Hepatocyte (in vitro differentiated cells): ENCODE measurements at regions not wholly inside any gene's neighbourhood (a gene's known extent, or its start where the extent isn't known, plus 50 kb on each side); places are given as distances from the start of the nearest gene placed in this dataset.
A peak's percentile ranks its signal among the peaks of the same experiment; 100 is the strongest.
"Not testable (repeated sequence)": the region's sequence is repeated elsewhere in the genome, so short reads cannot be mapped to it uniquely, and the experiment has no call there.

Experiments
- DNase-seq: peaks from one replicate; pipeline ENCODE4 v3.0.0-alpha.2; 2016; ENCODE audit warnings: low spot score
- H2AFZ ChIP-seq: fragments of 200-600 bp; sonication (generic); 2 replicates; pipeline ENCODE4 v1.6.0; 2016; ENCODE audit warnings: antibody characterized with exemption, mild to moderate bottlenecking
- H3K27ac ChIP-seq: fragments of 200-600 bp; sonication (generic); 2 replicates; pipeline ENCODE4 v1.5.1; 2016; ENCODE audit warnings: mild to moderate bottlenecking
- H3K27me3 ChIP-seq: fragments of 200-600 bp; sonication (generic); 2 replicates; pipeline ENCODE4 v1.6.1; 2016
- H3K36me3 ChIP-seq: fragments of 200-600 bp; sonication (generic); replicated peaks from 2 replicates; pipeline ENCODE4 v1.5.1; 2016; ENCODE audit warnings: low read depth; ENCODE audit not compliant: insufficient read depth
- H3K4me1 ChIP-seq: fragments of 200-600 bp; sonication (generic); 2 replicates; pipeline ENCODE4 v1.5.1; 2016; ENCODE audit warnings: mild to moderate bottlenecking, moderate library complexity; ENCODE audit not compliant: insufficient read depth
- H3K4me2 ChIP-seq: fragments of 200-600 bp; sonication (generic); 2 replicates; pipeline ENCODE4 v1.6.0; 2016
- H3K4me3 ChIP-seq: fragments of 200-600 bp; sonication (generic); 2 replicates; pipeline ENCODE4 v1.5.1; 2016; ENCODE audit warnings: mild to moderate bottlenecking
- H3K79me2 ChIP-seq: fragments of 200-600 bp; sonication (generic); 2 replicates; pipeline ENCODE4 v1.6.0; 2017; ENCODE audit warnings: mild to moderate bottlenecking
- H3K9me2 ChIP-seq: fragments of 200-600 bp; sonication (generic); replicated peaks from 2 replicates; pipeline ENCODE4 v1.6.0; 2017; ENCODE audit warnings: mild to moderate bottlenecking; ENCODE audit not compliant: insufficient read depth
- H3K9me3 ChIP-seq: fragments of 200-600 bp; sonication (generic); 2 replicates; pipeline ENCODE4 v1.5.1; 2016; ENCODE audit warnings: low read depth, mild to moderate bottlenecking
- H4K20me1 ChIP-seq: fragments of 200-600 bp; sonication (generic); 2 replicates; pipeline ENCODE4 v1.6.0; 2016; ENCODE audit warnings: mild to moderate bottlenecking; ENCODE audit not compliant: insufficient read depth, poor library complexity, severe bottlenecking
- WGBS: methylation state at CpG from one replicate; pipeline ENCODE4 v1.1.6; 2016; ENCODE audit warnings: low lambda C conversion rate; ENCODE audit errors: missing lambda C conversion rate; 5-methylcytosine and 5-hydroxymethylcytosine counted together
- TF ChIP-seq, protein P1 (sequence below): fragments of 200-600 bp; sonication (generic); IDR thresholded peaks from 2 replicates; pipeline ENCODE4 v1.5.1; 2016; ENCODE audit warnings: antibody characterized with exemption, mild to moderate bottlenecking; ENCODE audit not compliant: poor library complexity

- H3K79me2 ChIP-seq, H3K4me2 ChIP-seq, H2AFZ ChIP-seq, H3K9me2 ChIP-seq, H4K20me1 ChIP-seq, H3K27ac ChIP-seq, DNase-seq, H3K36me3 ChIP-seq, H3K4me1 ChIP-seq, H3K9me3 ChIP-seq, H3K4me3 ChIP-seq, H3K27me3 ChIP-seq: not testable (repeated sequence)
- no CpG with 5 or more reads among the region's 3 CpGs for WGBS
These were observed 55.0 kb upstream of the AGAP4 start for GRCh38 chr10:45902324-45902723.

GRCh38 chr10:45903614-45904013 lies 56.3 kb upstream of the AGAP4 start:
- not testable (repeated sequence) for DNase-seq, H4K20me1 ChIP-seq, H3K79me2 ChIP-seq, H3K4me3 ChIP-seq, H3K27me3 ChIP-seq, H3K4me2 ChIP-seq, H3K9me3 ChIP-seq, H3K4me1 ChIP-seq, H3K9me2 ChIP-seq, H2AFZ ChIP-seq, H3K27ac ChIP-seq, H3K36me3 ChIP-seq
- no CpG with 5 or more reads among the region's 3 CpGs for WGBS

DNA sequence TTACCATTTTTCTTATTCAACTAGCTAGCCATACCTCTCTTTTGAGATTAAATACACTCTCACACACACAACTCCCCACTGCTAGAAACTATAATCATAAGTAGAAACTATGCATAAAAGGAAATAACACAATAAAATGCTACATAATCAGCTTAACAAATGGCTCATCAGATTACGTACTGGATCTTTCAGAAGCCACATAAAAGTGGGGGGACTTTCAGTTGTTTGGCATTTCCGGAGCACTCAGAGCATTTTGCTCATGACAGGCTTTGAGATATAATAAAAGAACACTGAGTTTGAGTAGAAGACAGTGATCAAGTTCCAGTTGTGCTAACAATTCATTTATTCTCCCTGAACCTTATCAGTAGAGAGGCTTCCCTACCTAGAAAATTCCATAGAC lies 56.8 kb upstream of the AGAP4 start:
- H3K79me2 ChIP-seq, H3K36me3 ChIP-seq, H3K9me2 ChIP-seq, H3K4me3 ChIP-seq, H2AFZ ChIP-seq, H3K4me2 ChIP-seq, H3K27me3 ChIP-seq, H4K20me1 ChIP-seq, DNase-seq, H3K4me1 ChIP-seq, H3K27ac ChIP-seq, H3K9me3 ChIP-seq: not testable (repeated sequence)
- WGBS: 94% methylated on average over 2 of the region's 2 CpGs

GRCh38 chr10:45913205-45913604 lies 59.1 kb upstream of the TIMM23 start:
- not testable (repeated sequence) for H3K36me3 ChIP-seq, DNase-seq, H3K27me3 ChIP-seq, H3K4me1 ChIP-seq, H3K9me2 ChIP-seq, H2AFZ ChIP-seq, H3K79me2 ChIP-seq, H3K4me2 ChIP-seq, H4K20me1 ChIP-seq, H3K27ac ChIP-seq, H3K9me3 ChIP-seq, H3K4me3 ChIP-seq
- 87% methylated on average over 3 of the region's 3 CpGs for WGBS

DNA sequence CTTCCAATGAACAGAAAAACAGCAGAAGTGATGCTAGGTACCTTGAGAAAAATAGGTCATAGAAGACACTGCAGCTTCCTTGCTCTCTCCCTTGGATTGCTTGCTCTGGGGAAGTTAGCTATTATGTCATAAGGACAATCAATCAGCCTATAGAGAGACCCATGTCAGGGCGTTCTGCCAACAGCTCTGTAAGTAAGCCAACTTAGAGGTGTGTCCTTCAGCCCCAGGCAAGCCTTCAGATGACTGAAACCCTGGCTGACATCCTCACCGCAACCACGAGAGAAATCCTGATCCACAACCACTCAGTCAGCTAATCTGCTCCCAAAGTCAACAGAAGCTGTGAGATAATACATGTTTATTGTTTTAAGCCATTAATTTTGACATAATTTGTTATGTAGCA lies 57.5 kb upstream of the TIMM23 start:
- not testable (repeated sequence) for H3K36me3 ChIP-seq, H3K79me2 ChIP-seq, H3K4me1 ChIP-seq, H3K4me2 ChIP-seq, H2AFZ ChIP-seq, H3K27me3 ChIP-seq, H3K27ac ChIP-seq, H3K4me3 ChIP-seq, DNase-seq, H3K9me2 ChIP-seq, H4K20me1 ChIP-seq, H3K9me3 ChIP-seq
- WGBS: 100% methylated on average over 1 of the region's 3 CpGs

DNA sequence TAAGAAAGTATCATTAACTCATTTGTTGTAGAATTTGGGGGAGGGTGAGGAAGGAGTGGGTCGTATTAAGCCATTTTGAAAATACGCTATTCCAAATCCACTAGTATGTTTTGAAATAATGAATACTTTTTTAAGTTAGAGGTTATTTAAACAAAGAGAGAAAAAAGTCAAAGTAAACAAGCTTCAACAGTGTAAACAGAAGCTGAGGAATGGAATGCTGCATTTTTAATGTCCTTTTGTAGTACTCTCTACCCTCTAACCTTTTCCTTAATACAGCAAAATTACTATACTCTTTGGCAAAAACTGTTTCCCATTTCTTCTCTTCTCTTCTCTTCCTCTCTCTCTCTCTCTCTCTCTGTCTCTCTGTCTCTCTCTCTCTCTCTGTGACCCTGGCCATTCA lies 56.7 kb upstream of the TIMM23 start:
- H3K36me3 ChIP-seq, H2AFZ ChIP-seq, H3K4me1 ChIP-seq, H3K9me2 ChIP-seq, H3K4me2 ChIP-seq, H3K27ac ChIP-seq, H3K9me3 ChIP-seq, H4K20me1 ChIP-seq, H3K27me3 ChIP-seq, DNase-seq, H3K79me2 ChIP-seq, H3K4me3 ChIP-seq: not testable (repeated sequence)
- WGBS: no CpG with 5 or more reads among the region's 2 CpGs

DNA sequence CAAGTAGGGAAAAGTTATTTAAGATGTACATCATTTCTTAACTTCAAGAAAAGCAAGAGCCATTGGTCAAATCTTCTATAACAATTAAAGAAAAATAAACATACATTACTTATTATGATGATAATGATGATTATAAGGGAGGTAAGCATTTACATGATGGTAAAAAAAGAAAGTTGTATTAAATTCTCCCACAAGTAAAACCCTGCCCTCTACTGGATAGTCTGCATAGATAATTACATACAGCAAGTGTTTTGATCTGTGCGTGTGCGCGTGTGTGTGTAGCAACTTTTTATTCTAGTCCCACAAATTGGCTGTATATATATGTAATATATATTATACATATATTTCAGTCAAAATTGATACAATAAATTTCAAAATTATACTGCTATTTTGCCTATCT lies 51.4 kb upstream of the TIMM23 start:
- H3K9me2 ChIP-seq, H3K36me3 ChIP-seq, H3K27ac ChIP-seq, H3K9me3 ChIP-seq, H3K4me2 ChIP-seq, H3K4me1 ChIP-seq, H2AFZ ChIP-seq, H3K27me3 ChIP-seq, H4K20me1 ChIP-seq, DNase-seq, H3K4me3 ChIP-seq, H3K79me2 ChIP-seq: not testable (repeated sequence)
- WGBS: 95% methylated on average over 3 of the region's 3 CpGs
- TF ChIP-seq, protein P1, sequence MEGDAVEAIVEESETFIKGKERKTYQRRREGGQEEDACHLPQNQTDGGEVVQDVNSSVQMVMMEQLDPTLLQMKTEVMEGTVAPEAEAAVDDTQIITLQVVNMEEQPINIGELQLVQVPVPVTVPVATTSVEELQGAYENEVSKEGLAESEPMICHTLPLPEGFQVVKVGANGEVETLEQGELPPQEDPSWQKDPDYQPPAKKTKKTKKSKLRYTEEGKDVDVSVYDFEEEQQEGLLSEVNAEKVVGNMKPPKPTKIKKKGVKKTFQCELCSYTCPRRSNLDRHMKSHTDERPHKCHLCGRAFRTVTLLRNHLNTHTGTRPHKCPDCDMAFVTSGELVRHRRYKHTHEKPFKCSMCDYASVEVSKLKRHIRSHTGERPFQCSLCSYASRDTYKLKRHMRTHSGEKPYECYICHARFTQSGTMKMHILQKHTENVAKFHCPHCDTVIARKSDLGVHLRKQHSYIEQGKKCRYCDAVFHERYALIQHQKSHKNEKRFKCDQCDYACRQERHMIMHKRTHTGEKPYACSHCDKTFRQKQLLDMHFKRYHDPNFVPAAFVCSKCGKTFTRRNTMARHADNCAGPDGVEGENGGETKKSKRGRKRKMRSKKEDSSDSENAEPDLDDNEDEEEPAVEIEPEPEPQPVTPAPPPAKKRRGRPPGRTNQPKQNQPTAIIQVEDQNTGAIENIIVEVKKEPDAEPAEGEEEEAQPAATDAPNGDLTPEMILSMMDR: peak; percentile 20
